HepG2 (cell line): ENCODE measurements at regions not wholly inside any gene's neighbourhood (a gene's known extent, or its start where the extent isn't known, plus 50 kb on each side); places are given as distances from the start of the nearest gene placed in this dataset.
A peak's percentile ranks its signal among the peaks of the same experiment; 100 is the strongest.

Experiments used
- ATAD3A ChIP-seq: sonication (generic); formaldehyde crosslinking; IDR thresholded peaks from 2 replicates; pipeline ENCODE4 v1.4.0; 2020; ENCODE audit warnings: missing genetic modification reagents
- FOXC1 ChIP-seq: sonication (generic); formaldehyde crosslinking; IDR thresholded peaks from 2 replicates; pipeline ENCODE4 v1.8.0; 2022; ENCODE audit warnings: mild to moderate bottlenecking, missing genetic modification reagents, borderline replicate concordance
- HNF4G ChIP-seq, 2 experiments: sonication (generic) in 1 of 2; formaldehyde crosslinking in 1 of 2; IDR thresholded peaks; 2 replicates each; pipeline versions ENCODE4 v1.4.0 to v1.6.1; 2011 to 2020; ENCODE audit warnings: borderline replicate concordance in 2 of 2, low read depth in 2 of 2, mild to moderate bottlenecking in 2 of 2, low read length in 1 of 2, missing genetic modification reagents in 1 of 2, moderate library complexity in 1 of 2
- LCORL ChIP-seq, 2 experiments: fragments of 450-650 bp in 1 of 2; sonication (generic) in 1 of 2; formaldehyde crosslinking in 1 of 2; IDR thresholded peaks; 2 replicates each; pipeline versions ENCODE4 v1.5.0 to v1.6.1; 2017 to 2020; ENCODE audit warnings: antibody characterized with exemption in 1 of 2, missing genetic modification reagents in 1 of 2
- REPIN1 ChIP-seq: sonication (generic); formaldehyde crosslinking; IDR thresholded peaks from 2 replicates; pipeline ENCODE4 v1.8.0; 2022; ENCODE audit warnings: missing genetic modification reagents, low read depth, mild to moderate bottlenecking, borderline replicate concordance
- SMAD3 ChIP-seq: sonication (generic); formaldehyde crosslinking; IDR thresholded peaks from 2 replicates; pipeline ENCODE4 v1.4.0; 2020; ENCODE audit warnings: missing genetic modification reagents
- ZMYM2 ChIP-seq: sonication (generic); formaldehyde crosslinking; IDR thresholded peaks from 2 replicates; pipeline ENCODE4 v1.8.0; 2022; ENCODE audit warnings: mild to moderate bottlenecking, missing genetic modification reagents
- ZMYM3 ChIP-seq: sonication (generic); formaldehyde crosslinking; IDR thresholded peaks from 2 replicates; pipeline ENCODE4 v1.5.1; 2020; ENCODE audit warnings: mild to moderate bottlenecking, missing genetic modification reagents
- ZNF234 ChIP-seq: sonication (generic); formaldehyde crosslinking; conservative IDR thresholded peaks from 2 replicates; pipeline ENCODE4 v1.5.1; 2020; ENCODE audit warnings: mild to moderate bottlenecking, missing genetic modification reagents
- ZNF44 ChIP-seq: sonication (generic); formaldehyde crosslinking; IDR thresholded peaks from 2 replicates; pipeline ENCODE4 v1.5.1; 2020; ENCODE audit warnings: mild to moderate bottlenecking, missing genetic modification reagents
- ZSCAN21 ChIP-seq: sonication (generic); formaldehyde crosslinking; IDR thresholded peaks from 2 replicates; pipeline ENCODE4 v1.8.0; 2022; ENCODE audit warnings: mild to moderate bottlenecking, missing genetic modification reagents, moderate library complexity, borderline replicate concordance
- TF ChIP-seq, protein P1 (sequence below): sonication (generic); formaldehyde crosslinking; IDR thresholded peaks from 2 replicates; pipeline ENCODE4 v1.4.0; 2020; ENCODE audit warnings: mild to moderate bottlenecking, missing genetic modification reagents, borderline replicate concordance
- TF ChIP-seq, protein P2 (sequence below): sonication (generic); formaldehyde crosslinking; IDR thresholded peaks from 2 replicates; pipeline ENCODE4 v1.5.1; 2020; ENCODE audit warnings: mild to moderate bottlenecking, missing genetic modification reagents, borderline replicate concordance
- TF ChIP-seq, protein P3 (sequence below): sonication (generic); formaldehyde crosslinking; IDR thresholded peaks from 2 replicates; pipeline ENCODE4 v1.4.0; 2020; ENCODE audit warnings: missing genetic modification reagents, borderline replicate concordance

GRCh38 chr1:214126697-214127146 is 138.9 kb downstream of the PROX1 start (continued):
- TF ChIP-seq SMAD3 (CRISPR knock-in tag) (peak; percentile 74; the same call in 1 of the 2 replicates), ZNF44 (CRISPR knock-in tag) (0 out of 2 replicates have a peak, but pooled peaks have one; percentile 33), ZSCAN21 (no peak), ZNF234 (no peak), HNF4G (IDR thresholded peaks at IDR 0.05; ENCODE audit: borderline replicate concordance, low read depth, low read length) (peak; percentile 86), HNF4G (CRISPR knock-in tag; IDR thresholded peaks at IDR 0.05; ENCODE audit: borderline replicate concordance, low read depth) (peak; percentile 92; the same call in 1 of the 2 replicates), ZMYM2 (CRISPR knock-in tag) (0 out of 2 replicates have a peak, but pooled peaks have one; percentile 88), LCORL (IDR thresholded peaks at IDR 0.05) (no peak), LCORL (CRISPR knock-in tag; IDR thresholded peaks at IDR 0.05) (peak; percentile 61), FOXC1 (CRISPR knock-in tag) (no peak), ZMYM3 (CRISPR knock-in tag) (peak; percentile 86), REPIN1 (CRISPR knock-in tag) (0 out of 2 replicates have a peak, but pooled peaks have one; percentile 61), ATAD3A (no peak)
- TF ChIP-seq, protein P1, sequence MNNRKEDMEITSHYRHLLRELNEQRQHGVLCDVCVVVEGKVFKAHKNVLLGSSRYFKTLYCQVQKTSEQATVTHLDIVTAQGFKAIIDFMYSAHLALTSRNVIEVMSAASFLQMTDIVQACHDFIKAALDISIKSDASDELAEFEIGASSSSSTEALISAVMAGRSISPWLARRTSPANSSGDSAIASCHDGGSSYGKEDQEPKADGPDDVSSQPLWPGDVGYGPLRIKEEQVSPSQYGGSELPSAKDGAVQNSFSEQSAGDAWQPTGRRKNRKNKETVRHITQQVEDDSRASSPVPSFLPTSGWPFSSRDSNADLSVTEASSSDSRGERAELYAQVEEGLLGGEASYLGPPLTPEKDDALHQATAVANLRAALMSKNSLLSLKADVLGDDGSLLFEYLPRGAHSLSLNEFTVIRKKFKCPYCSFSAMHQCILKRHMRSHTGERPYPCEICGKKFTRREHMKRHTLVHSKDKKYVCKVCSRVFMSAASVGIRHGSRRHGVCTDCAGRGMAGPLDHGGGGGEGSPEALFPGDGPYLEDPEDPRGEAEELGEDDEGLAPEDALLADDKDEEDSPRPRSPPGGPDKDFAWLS: no peak
- TF ChIP-seq, protein P2, sequence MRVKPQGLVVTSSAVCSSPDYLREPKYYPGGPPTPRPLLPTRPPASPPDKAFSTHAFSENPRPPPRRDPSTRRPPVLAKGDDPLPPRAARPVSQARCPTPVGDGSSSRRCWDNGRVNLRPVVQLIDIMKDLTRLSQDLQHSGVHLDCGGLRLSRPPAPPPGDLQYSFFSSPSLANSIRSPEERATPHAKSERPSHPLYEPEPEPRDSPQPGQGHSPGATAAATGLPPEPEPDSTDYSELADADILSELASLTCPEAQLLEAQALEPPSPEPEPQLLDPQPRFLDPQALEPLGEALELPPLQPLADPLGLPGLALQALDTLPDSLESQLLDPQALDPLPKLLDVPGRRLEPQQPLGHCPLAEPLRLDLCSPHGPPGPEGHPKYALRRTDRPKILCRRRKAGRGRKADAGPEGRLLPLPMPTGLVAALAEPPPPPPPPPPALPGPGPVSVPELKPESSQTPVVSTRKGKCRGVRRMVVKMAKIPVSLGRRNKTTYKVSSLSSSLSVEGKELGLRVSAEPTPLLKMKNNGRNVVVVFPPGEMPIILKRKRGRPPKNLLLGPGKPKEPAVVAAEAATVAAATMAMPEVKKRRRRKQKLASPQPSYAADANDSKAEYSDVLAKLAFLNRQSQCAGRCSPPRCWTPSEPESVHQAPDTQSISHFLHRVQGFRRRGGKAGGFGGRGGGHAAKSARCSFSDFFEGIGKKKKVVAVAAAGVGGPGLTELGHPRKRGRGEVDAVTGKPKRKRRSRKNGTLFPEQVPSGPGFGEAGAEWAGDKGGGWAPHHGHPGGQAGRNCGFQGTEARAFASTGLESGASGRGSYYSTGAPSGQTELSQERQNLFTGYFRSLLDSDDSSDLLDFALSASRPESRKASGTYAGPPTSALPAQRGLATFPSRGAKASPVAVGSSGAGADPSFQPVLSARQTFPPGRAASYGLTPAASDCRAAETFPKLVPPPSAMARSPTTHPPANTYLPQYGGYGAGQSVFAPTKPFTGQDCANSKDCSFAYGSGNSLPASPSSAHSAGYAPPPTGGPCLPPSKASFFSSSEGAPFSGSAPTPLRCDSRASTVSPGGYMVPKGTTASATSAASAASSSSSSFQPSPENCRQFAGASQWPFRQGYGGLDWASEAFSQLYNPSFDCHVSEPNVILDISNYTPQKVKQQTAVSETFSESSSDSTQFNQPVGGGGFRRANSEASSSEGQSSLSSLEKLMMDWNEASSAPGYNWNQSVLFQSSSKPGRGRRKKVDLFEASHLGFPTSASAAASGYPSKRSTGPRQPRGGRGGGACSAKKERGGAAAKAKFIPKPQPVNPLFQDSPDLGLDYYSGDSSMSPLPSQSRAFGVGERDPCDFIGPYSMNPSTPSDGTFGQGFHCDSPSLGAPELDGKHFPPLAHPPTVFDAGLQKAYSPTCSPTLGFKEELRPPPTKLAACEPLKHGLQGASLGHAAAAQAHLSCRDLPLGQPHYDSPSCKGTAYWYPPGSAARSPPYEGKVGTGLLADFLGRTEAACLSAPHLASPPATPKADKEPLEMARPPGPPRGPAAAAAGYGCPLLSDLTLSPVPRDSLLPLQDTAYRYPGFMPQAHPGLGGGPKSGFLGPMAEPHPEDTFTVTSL: peak; percentile 92
- TF ChIP-seq, protein P3, sequence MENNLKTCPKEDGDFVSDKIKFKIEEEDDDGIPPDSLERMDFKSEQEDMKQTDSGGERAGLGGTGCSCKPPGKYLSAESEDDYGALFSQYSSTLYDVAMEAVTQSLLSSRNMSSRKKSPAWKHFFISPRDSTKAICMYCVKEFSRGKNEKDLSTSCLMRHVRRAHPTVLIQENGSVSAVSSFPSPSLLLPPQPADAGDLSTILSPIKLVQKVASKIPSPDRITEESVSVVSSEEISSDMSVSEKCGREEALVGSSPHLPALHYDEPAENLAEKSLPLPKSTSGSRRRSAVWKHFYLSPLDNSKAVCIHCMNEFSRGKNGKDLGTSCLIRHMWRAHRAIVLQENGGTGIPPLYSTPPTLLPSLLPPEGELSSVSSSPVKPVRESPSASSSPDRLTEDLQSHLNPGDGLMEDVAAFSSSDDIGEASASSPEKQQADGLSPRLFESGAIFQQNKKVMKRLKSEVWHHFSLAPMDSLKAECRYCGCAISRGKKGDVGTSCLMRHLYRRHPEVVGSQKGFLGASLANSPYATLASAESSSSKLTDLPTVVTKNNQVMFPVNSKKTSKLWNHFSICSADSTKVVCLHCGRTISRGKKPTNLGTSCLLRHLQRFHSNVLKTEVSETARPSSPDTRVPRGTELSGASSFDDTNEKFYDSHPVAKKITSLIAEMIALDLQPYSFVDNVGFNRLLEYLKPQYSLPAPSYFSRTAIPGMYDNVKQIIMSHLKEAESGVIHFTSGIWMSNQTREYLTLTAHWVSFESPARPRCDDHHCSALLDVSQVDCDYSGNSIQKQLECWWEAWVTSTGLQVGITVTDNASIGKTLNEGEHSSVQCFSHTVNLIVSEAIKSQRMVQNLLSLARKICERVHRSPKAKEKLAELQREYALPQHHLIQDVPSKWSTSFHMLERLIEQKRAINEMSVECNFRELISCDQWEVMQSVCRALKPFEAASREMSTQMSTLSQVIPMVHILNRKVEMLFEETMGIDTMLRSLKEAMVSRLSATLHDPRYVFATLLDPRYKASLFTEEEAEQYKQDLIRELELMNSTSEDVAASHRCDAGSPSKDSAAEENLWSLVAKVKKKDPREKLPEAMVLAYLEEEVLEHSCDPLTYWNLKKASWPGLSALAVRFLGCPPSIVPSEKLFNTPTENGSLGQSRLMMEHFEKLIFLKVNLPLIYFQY: peak; percentile 61; the same call in 1 of the 2 replicates
